Cerebellar nuclear complex (tissue), 1 donor: ENCODE measurements at regions not wholly inside any gene's neighbourhood (a gene's known extent, or its start where the extent isn't known, plus 50 kb on each side); places are given as distances from the start of the nearest gene placed in this dataset.
A peak's percentile ranks its signal among the peaks of the same experiment; 100 is the strongest.
"Not testable (repeated sequence)": the region's sequence is repeated elsewhere in the genome, so short reads cannot be mapped to it uniquely, and the experiment has no call there.

Experiments used
- DNase-seq, 2 experiments: peaks; one replicate each; lab custom pipeline; 2025; lab: John Stamatoyannopoulos, UW

GRCh38 chr16:21514474-21514840, 84.9 kb upstream of the METTL9 start:
- DNase-seq = not testable (repeated sequence)

GRCh38 chr16:21516705-21517040, 82.7 kb upstream of the METTL9 start:
- DNase-seq = not testable (repeated sequence)

- not testable (repeated sequence) for DNase-seq
These were observed 82.1 kb upstream of the METTL9 start for GRCh38 chr16:21517263-21517662.

- DNase-seq = not testable (repeated sequence)
These were observed 79.8 kb upstream of the METTL9 start for GRCh38 chr16:21519361-21520133.

GRCh38 chr16:21520134-21521047, 79.0 kb upstream of the METTL9 start:
- peak in 1 of 2 experiments; percentile 59 for DNase-seq

- DNase-seq = not testable (repeated sequence)
These were observed 78.4 kb upstream of the METTL9 start for GRCh38 chr16:21521048-21521389.

GRCh38 chr16:21521390-21522143, 77.8 kb upstream of the METTL9 start:
- DNase-seq = not testable (repeated sequence)

- DNase-seq = not testable (repeated sequence)
These were observed 76.5 kb upstream of the METTL9 start for GRCh38 chr16:21522846-21523245.

- DNase-seq = no peak
These were observed 75.8 kb upstream of the METTL9 start for GRCh38 chr16:21523411-21524067.

- DNase-seq = no peak
These were observed 75.2 kb upstream of the METTL9 start for GRCh38 chr16:21524068-21524751.

- not testable (repeated sequence) for DNase-seq
These were observed 74.7 kb upstream of the METTL9 start for GRCh38 chr16:21524752-21525028.

- DNase-seq = not testable (repeated sequence)
These were observed 74.1 kb upstream of the METTL9 start for GRCh38 chr16:21525029-21525895.

- not testable (repeated sequence) for DNase-seq
These were observed 73.1 kb upstream of the METTL9 start for GRCh38 chr16:21525956-21526922.

GRCh38 chr16:21526923-21527807, 72.2 kb upstream of the METTL9 start:
- no peak for DNase-seq

GRCh38 chr16:21529060-21529658, 70.2 kb upstream of the METTL9 start:
- not testable (repeated sequence) for DNase-seq

- not testable (repeated sequence) for DNase-seq
These were observed 68.5 kb upstream of the METTL9 start for GRCh38 chr16:21530729-21531383.

GRCh38 chr16:21532996-21533395, 66.4 kb upstream of the METTL9 start:
- not testable (repeated sequence) for DNase-seq
